DMS79 treated with DMSO at 0.1 percent for 48 hours (cell line): ENCODE measurements at regions not wholly inside any gene's neighbourhood (a gene's known extent, or its start where the extent isn't known, plus 50 kb on each side); places are given as distances from the start of the nearest gene placed in this dataset.
"Not testable (repeated sequence)": the region's sequence is repeated elsewhere in the genome, so short reads cannot be mapped to it uniquely, and the experiment has no call there.

Experiments used
- DNase-seq: peaks from one replicate; lab custom pipeline; 2025; lab: John Stamatoyannopoulos, UW

DNA sequence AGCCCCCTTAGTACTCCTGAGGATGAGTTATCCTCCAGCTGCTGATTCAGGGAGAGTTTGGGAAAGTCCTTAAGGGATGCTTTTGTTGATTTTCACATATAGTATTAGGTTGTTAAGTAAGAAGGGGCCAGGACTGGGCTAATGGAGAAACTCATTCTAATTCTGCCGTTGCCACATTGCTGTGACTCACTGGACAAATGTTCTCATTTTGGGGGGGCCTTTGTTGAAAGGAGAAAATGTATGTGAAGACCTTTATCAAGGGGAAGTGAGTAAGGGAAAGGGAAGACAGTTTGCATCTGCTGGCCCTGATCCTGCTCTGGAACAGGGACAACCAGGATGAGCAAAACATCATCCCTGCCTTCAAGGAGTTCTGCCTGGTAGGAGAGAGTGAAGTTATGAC lies 123.2 kb upstream of the FGGY start:
- DNase-seq = no peak

- DNase-seq = no peak
Measured at GRCh38 chr1:59176471-59176870, 120.4 kb upstream of the FGGY start.

- no peak for DNase-seq
Measured at GRCh38 chr1:59177756-59178155, 119.1 kb upstream of the FGGY start.

GRCh38 chr1:59178339-59179187 lies 118.3 kb upstream of the FGGY start:
- no peak for DNase-seq

DNA sequence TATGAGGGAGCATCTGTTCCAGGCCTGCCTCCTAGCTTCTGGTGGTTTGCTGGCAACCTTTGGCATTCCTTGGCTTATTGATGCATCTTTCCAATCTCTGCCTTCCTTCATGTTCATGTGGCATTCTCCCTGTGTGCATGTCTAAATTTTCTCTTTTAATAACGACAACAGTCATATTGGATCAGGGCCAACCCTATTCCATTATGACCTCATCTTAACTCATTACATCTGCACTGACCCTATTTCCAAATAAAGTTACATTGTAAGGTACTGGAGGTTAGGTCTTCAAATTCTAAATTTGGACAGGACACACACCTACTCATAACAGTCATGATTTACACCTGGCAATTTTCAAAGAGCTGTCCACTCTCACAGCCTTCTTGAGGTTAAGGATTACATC lies 117.2 kb upstream of the FGGY start:
- DNase-seq = no peak

DNA sequence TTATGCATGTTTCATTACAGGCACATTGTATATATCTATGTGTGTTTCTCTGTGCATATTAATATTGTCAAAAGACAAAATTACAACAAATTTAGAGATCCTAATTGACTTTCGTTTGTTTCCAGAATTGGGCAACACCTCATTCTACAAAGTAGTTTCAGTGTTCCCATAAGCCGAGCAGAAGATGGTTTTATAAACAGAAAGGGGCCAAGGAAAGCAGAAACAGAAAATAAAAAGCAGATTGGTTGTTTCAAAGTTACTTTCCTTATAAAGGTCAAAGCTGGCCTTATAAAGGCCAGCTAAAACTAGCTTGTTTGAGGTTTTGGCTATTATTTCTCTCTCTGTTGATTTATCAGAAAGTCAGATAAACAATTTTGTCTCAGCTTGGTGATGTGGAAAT lies 116.2 kb upstream of the FGGY start:
- DNase-seq = no peak

GRCh38 chr1:59183749-59184317 lies 113.1 kb upstream of the FGGY start:
- no peak for DNase-seq

DNA sequence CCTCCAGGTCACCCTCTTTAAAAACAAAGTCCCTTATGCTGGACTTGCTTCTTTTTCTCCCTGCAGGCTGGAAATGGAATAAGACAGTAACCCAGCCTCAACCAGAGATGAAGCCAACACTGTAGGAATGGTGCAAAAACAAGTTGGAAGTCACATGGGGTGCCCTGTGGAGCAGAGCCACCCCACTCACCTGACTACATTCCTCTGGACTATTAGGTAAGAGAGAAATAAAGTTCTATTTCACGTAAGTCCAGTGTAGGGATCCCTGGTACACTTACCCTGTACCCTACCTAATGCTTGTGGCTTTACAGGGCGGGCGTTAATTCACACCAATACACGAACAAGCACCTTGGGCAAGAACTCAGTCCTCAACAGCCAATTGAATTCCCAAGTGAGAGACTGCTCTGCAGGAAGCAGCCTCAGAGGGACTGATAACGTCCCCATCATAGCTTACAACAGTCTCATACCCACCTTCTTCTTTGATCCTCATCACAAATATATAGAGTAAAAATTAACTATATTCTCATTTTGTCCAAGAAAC lies 112.5 kb upstream of the FGGY start:
- no peak for DNase-seq

GRCh38 chr1:59185163-59185860 lies 111.6 kb upstream of the FGGY start:
- DNase-seq = no peak

- DNase-seq = no peak
Measured at GRCh38 chr1:59186656-59187055, 110.2 kb upstream of the FGGY start.

GRCh38 chr1:59188413-59189213 lies 108.3 kb upstream of the FGGY start:
- DNase-seq = no peak

DNA sequence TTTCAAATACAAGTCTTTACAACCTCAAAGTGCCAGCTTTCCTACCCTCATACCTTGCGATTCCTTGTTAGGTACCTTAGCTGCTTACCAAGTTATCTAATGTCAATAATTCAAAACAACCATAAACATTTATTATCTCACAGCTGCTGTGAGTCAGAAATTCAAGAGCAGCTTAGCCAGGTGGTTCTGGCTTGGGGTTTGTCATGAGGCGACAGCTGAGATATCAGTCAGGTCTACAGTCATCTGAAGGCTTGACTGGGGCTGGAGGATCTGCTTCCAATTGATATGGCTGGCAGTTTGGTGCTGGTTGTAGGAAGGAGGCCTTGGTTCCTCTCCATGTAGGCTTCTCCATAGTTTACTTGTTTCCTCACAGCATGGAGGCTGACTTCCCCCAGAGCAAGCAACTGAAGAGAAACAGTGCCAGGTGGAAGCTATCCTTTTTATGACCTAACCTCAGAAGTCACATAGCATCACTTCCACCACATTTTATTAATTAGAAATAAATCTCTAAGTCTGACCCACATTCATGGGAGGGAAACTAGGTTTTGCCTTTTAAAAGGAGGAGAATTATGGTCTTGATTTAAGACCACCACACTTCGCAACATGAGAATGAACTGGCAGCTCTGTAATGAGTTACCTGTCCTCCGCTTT lies 103.3 kb upstream of the FGGY start:
- no peak for DNase-seq

- no peak for DNase-seq
Measured at GRCh38 chr1:59194621-59195020, 102.3 kb upstream of the FGGY start.

- DNase-seq = no peak
Measured at GRCh38 chr1:59195151-59195550, 101.7 kb upstream of the FGGY start.

GRCh38 chr1:59198564-59198963 lies 98.3 kb upstream of the FGGY start:
- DNase-seq = no peak

GRCh38 chr1:59199147-59199546 lies 97.7 kb upstream of the FGGY start:
- no peak for DNase-seq

DNA sequence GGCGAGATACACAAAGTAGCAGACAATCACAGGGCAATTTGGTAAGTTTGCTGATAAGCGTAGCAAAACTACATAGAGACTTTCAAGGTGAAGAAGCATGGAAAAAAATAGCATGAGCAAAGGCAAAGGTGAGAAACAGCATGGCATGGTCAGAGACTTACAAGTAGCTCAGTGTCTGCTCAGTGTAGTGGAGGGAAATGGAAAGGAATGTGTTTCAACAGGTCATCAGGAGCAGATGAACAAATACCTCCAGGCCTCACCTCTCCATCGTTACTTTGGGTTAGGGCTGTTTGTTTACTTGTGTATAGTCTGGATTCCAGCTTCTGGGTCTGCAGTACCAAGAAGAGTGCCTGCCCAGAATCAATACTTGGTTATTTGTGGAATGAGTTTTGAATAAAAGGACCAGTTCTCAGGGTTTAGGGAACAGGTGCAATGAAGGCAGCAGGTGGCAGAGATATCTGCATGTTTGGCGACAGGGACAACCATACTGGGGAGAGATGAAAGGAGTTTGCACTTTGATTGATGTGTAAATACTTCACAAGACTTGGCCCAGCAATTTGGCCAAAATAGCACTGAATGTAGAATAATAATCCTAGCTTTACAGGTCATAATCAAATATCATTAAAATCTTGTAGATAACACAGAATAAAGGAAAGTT lies 97.0 kb upstream of the FGGY start:
- DNase-seq = no peak

- no peak for DNase-seq
Measured at GRCh38 chr1:59201341-59201740, 95.6 kb upstream of the FGGY start.

DNA sequence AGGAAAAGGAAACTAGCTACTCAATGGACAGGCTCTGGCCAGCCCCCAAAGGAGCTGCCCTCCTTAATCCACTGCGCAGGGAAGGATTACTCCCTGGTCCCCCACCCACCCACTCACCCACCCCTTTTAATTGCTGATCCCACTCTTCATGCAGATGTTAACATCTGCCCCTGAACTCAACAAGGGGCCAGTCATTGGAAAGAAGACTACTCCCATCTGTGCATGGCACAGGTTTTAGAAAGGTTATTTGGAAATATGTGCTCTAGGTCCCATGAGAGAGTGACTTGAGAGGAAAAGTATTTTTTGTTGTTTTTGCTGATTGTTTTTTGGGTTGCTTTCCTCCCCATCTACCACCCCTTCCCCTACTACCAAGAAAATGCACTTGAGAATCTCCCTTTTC lies 94.4 kb upstream of the FGGY start:
- no peak for DNase-seq

GRCh38 chr1:59204001-59204400 lies 92.9 kb upstream of the FGGY start:
- no peak for DNase-seq

- DNase-seq = not testable (repeated sequence)
Measured at GRCh38 chr1:59206616-59207015, 90.3 kb upstream of the FGGY start.
